Ovary (tissue), 3 donors: ENCODE measurements at regions not wholly inside any gene's neighbourhood (a gene's known extent, or its start where the extent isn't known, plus 50 kb on each side); places are given as distances from the start of the nearest gene placed in this dataset.

Source experiments
- CTCF ChIP-seq, 3 donors: fragments of 450-650 bp in 2 of 3; fragments of 200-600 bp in 1 of 3; IDR thresholded peaks; one replicate each; pipeline versions ENCODE4 v1.5.1 to v1.8.0; 2016 to 2022; ENCODE audit warnings: antibody characterized with exemption in 3 of 3, mild to moderate bottlenecking in 1 of 3
- POLR2A ChIP-seq: fragments of 450-650 bp; IDR thresholded peaks from one replicate; pipeline ENCODE4 v1.6.1; 2017; ENCODE audit warnings: antibody characterized with exemption, mild to moderate bottlenecking, moderate library complexity
- donor health status: DM: no; HTN: no; CAD: no.

DNA sequence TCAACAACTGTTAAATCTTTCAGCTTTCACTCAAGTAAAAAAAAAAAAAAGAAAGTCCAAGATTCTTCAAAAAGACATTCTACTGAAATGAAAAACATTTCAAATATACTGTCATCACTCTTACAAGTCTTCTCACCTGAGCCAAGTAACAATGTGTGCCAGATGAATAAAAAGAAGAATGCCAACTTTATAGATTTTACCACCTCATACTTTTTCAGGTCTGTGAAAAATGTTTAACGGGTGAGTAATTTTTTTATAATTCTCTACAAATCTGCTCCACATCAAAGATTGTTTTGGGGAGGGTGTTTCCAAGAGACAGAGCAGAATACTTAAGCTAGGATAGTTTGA, 181.0 kb upstream of the BMP4 start:
- TF ChIP-seq CTCF (IDR thresholded peaks at IDR 0.05): no peak
- no peak for TF ChIP-seq POLR2A
